GM21786 (cell line): ENCODE measurements at regions not wholly inside any gene's neighbourhood (a gene's known extent, or its start where the extent isn't known, plus 50 kb on each side); places are given as distances from the start of the nearest gene placed in this dataset.

Source experiments
- ATAC-seq: cut with Tn5 transposase; IDR thresholded peaks from one replicate; pipeline ENCODE4 v1.9.1; 2021; ENCODE audit not compliant: unreplicated experiment

DNA sequence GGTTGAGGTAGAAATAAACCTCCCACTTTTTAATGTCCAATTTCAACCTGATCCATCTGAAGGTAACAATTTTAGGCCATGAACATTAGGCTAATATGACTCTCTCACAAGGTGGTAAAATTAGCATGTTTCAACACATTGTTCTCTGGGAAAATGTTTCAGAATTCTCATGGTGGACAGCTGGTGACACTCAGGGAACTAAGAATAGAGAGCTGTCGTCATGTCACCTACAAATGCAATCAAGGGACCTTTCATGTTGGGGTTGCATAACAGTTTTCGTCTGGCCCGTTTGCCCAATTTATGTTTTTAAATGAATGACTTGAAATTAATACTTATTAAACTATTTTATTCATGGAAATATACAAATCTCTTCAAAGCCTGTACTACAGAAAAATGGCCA is 180.7 kb upstream of the PRICKLE1 start:
- no peak for ATAC-seq

DNA sequence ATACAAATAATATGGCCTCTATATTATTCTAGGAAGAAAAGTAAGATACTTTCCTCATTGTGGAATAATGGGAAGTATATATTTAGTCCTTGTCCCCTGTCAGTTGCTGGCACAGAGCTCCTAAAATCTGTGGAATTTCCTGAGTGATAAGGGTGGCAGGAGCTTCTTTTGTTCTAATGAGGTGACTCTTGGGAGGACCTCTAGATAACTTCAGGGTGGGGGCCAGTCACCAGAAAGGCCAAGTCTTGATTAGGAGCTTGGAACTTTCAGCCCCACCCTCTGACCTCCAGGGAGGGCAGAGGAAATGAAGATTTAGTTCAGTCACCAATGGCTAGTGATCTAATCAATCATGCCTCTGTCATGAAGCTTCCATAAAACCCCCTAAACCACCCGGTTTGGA is 179.9 kb upstream of the PRICKLE1 start:
- ATAC-seq: no peak

DNA sequence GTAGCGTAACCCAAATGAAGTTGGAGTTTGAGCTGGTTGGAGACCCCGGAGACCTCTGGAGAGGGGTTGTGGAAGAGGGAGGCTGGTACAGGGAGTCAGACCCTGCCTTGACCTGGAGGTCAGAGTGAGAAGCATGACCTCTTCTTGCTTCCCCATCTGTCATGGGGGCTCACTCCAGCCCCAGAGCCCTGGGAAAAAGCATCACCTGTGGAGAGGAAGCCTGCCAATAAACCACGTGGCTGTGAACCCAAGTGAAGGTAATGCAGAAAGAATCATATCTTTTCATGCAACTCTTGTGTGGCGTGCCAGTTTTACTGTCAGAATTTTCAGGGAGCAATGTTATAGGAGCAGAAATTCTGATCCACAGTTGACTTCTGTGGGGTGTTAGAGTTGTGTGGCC is 178.5 kb upstream of the PRICKLE1 start:
- ATAC-seq: no peak

DNA sequence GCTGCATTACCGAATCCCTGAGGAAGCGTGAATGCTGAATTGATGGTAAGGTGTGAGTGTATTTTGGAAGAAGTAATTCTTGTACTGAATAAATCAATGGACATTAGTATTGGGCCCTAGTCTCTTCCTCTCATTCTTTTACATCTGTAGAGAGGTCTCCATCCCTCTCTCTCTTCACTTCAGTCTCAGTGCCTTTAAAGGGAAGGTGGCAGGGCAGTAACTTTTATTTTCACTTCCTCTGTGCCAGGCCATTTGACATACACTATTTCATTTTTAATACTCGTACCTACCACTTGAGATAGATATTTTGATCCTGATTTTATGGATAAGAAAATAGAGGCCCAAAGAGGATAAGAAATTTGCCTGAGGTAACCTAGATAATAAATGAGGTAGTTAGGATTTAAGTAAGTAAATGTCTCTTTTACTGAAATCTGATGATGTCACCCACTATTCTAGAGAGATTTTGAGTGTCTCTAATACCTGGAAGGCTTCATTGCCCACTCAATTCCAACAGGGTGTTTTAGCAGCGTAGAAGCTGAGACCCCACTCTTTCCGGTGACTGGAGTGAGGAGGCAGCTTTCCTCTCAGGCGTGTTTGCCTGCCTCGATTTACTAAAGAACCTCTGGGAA is 177.9 kb upstream of the PRICKLE1 start:
- ATAC-seq: peak; percentile 30

DNA sequence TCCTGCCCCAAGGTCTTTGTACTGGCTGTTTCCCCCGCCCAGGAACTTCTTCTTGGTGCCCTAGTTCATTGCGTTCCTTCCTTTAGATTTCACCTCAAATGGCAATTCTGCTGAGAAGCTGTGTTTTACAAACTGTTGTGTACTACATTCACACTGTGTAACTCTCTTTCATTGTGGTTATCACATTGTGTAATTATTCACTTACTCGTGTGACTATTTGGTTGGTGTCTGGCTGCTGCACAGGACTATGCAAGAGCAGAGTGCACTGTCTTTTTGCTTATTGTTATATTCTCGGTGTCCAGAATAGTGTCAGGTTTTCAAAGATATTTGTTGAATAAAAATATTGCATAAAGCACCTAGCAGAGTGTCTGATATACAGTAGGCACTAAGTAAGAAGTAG is 177.2 kb upstream of the PRICKLE1 start:
- no peak for ATAC-seq

DNA sequence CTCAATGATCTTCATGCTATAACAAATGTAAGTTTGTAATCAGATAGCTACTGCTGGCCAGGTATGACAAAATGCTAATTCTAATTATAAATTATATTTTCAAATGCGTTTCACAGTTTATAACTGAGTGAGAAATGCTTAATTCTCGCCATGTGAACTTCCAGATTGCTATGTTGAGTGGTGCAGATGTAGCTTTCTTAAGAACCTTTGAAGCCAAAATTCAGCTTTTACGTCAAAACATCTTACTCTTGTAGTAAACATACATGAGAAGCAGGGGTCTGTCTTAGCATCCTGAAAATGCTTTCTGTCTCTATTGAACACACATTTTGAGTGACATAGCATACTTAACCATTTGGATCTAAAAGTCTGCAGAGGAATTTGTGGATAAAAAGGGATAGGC is 176.5 kb upstream of the PRICKLE1 start:
- ATAC-seq: no peak

DNA sequence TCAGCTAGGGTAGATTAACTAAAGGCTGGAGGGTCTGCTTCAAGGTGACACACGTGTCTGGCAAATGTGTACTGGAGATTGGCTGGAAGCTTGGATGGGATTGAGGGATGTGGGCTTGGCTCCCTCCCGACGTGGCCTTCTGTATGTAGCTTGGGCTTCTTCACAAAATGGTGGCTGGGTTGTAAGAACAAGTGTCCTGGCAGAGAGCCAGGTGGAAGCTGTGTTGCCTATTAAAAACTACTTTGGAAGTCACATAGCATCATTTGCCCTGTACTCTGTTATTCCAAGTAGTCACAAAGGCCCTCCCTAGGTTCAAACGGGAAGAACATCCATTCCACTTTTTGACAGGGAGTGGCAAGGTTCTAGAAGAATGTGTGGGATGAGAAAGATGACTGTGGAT is 174.1 kb upstream of the PRICKLE1 start:
- no peak for ATAC-seq

DNA sequence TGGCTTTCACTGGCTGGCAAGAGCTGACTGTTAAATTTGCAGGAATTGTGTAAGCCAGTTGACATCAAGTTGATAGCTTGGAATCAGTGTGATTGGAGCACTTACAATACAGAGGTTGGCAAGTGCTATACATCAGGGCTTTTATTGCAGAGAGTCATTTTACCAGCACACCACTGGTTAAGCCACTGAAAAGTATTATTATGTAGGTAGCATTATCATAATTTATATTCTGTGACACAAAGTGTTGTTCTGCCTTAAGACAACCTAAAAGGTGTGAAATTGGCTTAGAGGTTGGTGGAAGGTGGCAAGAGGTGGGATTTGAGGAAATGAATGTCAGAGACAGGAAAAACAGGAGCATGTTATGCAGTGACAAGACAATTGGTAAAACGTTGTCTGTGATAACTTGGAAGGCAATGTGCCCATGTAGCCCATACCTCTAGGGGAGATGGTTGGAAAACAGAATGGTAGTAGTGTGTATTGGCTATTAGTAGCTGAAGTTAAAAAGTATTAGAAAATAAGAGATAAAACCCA is 172.9 kb upstream of the PRICKLE1 start:
- ATAC-seq: no peak

DNA sequence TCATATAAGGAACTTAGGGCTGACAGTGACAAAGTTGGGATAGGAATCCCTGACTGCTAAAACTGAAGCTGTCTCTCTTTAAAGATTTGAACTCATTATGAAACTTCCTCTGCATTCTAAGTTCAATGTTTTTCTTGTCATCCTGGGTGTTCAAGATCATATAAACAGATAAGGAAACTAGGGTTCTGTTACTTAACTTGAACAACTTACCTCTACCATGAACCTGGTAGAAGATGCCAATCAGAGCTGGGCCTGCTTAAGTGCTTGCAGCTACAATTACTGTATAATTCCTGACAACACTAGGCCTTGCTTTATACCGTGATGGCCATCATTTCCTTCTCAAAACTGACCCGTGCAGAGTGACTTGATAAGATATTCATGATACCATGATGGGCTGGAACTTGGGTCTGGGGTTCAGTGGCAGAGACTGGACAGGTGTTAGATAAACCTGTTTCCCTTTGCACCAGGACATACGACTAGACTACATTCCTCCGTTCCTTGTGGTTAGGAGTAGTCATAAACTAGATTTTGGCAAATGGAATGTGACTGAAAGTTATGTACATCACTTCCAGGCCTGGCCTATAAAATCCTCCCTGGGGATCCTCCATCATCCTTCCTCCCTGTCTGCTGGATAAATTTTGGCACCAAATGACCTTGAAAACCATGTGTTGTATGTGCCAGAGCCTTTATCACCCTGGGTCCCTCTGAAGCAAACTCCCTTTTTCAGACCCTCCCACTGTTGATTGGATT is 172.2 kb upstream of the PRICKLE1 start:
- no peak for ATAC-seq

DNA sequence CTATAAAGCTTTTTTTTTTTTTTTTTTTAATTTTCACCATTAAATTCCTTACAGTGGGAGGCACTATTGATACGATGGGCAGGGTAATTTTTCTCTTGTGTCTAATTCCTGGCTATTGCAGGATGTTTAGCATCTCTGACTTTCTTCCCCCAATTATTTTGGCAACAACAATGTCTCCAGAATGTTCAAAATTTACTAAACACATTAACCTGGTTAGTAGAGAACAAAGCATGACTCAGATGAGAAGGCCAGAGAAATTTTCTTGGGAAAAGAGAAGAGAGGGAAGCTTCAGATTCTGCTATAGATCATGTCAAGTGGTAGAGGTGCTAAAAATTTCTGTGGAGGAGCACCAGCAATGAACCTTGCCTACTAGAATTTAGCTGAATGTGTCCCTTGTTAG is 171.5 kb upstream of the PRICKLE1 start:
- ATAC-seq: no peak

DNA sequence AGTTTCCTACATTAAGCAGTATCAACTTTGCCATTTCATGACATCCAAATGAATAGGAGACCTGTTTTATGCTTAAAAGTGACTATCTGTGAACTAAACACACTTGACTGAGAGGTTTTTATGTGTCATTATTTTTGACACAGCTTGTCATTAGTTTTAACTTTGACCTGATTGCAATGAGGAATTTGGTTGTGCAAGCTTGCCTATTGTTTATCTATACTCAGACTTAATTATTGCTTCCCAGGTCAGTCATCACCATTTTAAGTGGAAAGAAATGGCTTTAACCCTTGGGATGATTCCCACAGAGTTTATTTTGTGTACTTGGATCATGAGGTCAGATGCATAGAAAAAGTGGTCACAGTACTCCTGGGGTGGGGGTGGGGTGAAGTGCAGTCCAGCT is 171.0 kb upstream of the PRICKLE1 start:
- ATAC-seq: no peak

DNA sequence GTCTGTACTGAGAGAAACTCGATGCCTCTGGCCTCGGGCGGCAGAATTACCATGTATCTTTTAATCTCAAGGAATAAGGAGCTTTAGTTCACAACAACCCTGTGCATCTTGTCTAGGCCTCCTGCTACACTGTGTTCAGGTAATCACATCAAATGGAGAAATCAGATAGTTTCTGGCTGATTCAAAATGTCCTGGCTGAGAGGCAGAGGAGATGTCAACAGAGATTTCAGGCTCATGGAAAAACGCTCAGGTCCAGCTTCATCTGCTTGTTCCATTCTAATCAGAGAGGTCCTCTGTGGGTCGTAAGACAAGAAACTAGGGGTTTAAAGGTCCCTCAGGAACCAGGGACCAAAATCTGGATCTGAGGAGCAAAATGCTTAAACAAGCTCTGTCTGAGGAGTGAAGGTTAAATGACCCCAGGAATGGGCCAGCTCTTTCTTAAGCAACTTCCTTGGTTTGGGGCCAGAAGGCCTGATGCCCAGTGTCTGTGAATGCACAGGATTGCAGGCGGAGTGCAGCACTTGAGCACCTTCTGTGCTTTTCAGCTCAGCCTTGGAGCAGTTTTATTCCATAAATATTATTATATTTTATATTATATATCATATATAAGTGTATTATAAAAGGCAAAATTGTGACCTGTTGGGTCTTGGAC is 170.2 kb upstream of the PRICKLE1 start:
- no peak for ATAC-seq

DNA sequence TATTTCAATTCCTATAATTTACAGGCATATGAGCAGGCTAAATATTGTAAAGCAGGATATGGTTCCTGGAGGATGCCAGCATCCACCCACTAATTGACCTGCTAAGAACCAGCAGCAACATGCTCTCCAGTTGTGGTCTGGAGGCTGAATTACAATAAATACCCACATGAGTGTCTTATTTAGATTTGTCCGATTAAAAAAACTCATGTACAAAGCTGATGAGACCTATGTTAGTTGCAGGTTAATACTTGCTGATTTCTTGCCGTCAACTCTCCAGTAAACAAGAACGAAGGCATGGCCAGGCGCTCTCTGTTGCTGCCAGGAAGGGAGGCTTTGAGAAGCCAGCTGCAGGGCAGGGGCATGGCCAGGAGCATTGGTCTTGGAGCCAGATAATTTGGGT is 169.3 kb upstream of the PRICKLE1 start:
- no peak for ATAC-seq

DNA sequence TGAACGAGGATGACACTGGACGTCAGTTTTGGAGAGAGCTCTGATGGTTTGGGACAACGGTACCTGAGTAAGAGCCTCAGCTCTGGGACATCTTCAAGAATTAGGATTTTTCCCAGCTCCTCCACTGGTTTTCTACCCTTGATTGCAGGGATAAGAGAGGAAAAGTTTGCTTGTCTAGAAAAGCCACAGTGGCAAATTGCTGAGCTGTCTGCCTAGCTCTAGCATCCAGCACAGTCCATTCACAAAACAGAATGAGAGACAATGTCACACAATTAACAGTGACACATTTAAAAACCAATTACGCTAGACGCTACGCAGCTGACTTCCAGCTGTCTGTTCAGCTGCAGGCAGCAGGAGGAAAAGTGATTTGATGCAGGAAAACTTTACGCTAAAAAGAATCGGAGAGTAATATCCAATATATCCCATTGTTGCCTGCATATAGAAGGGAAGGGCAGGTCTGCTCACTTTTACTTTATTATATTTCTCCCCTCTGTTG is 168.1 kb upstream of the PRICKLE1 start:
- no peak for ATAC-seq

DNA sequence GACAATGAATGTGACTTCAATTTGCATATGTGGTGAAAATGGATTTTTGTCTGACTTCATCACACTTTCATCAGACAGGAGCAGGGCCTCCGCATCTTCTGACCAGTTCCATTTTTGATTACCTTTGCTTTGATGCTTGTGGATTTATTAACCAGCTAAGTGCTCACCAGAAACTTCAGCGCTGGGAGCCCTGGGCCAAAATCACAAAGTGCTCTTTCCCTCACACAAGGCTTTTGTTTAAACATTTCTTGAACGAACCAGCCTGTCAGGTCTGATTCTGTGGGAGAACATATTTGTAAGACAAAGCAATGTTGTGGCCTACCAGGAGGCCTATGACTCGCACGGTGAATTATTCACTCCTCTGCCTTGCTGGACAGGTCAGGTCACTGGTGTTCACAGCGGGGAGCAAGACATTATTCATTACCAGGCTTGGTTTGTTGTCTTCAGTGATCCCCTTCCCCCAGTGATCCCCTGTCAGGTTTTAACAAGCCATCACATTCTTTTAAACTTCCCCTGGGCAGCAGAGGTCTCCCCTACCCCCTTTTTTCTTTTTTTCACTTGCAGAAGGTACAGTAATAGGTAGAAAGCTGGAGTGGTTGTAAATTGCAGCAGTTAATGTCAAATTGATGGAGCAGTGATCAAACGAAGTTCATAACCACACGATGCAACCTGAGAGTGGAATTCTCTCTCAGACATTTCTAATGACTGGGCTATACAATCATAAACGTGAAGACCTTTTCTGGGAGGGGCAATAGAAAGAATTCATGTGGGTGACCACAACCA is 167.5 kb upstream of the PRICKLE1 start:
- ATAC-seq: no peak

DNA sequence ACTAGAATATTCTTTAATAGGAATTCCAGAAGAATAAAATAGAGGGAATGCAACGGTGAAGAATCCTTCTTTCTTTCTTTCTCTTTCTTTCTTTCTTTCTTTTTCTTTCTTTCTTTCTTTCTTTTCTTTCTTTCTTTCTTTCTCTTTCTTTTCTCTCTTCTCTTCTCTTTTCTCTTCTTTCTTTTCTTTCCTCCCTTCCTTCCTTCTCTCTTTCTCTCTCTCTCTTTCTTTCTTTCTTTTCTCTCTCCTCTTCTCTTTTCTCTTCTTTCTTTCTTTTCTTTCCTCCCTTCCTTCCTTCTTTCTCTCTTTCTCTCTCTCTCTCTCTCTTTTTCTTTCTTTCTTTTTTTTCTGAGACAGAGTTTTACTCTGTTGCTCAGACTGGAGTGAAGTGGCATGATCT is 160.8 kb upstream of the PRICKLE1 start:
- no peak for ATAC-seq

DNA sequence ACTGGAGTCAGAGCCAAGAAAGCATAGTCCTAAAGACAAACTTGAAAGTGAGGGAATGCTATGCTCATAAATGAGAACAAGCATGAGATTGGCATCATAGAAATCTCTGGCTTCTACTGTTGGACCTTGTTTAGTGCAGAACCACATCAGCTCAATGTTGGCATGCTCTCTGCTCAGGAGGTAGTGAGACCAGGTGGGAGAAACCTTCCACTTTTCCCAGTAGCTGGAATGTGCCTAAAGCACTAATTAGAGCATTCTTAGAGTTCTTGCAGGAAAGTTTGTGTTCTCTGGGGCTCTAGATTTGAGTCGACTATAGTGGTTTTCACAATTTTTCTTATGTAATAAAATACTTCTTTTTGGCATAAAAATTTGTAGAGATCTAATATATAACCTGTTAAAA is 159.7 kb upstream of the PRICKLE1 start:
- no peak for ATAC-seq

DNA sequence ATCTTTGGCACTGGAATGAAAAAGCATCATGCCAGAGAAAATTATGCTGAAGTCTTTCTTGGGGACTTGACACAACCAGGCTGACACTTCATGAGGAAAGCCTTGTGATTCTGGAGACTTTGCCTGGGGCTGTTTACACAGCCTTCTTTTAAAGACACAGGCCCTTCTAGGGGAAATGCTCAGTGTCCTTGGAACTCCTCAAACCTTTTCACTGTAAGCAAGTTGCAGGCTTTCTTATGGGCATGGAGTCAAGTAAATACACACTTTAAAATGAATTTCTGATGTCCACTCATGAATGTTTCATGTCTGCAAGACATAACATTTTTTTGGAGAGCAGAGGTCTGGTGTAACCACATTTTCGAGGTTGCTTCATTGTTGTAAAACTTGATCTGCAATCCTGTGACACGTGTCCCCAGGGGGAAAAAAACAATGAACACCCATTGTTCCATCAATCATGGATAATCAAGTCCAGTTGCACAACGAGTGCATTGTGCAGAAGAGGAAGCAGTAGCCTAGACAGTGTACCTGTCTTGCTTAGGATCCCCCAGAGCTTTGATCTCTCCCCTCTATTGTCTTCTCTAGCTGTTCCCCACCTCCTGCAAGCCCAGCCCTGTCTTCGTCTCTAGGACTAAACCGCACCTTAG is 155.1 kb upstream of the PRICKLE1 start:
- no peak for ATAC-seq

DNA sequence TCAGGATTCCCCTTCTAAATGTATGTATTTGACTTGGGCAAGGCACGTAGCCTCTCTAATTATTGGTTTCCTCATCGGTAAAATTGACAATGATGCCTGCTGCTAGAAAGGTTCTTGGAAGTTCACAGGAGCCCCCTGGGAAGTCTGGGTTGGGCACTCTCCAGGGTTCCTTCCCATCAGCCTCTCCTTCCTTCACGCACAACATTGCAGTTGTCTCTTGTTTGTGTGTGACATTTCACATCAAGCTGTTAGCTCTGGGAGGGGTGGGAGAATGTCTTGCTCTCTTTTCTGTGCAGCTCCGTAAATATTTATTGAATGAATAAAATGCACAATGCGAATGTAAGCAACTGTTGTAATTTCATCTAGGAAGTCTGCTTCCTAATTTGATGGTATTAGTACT is 153.2 kb upstream of the PRICKLE1 start:
- ATAC-seq: no peak

DNA sequence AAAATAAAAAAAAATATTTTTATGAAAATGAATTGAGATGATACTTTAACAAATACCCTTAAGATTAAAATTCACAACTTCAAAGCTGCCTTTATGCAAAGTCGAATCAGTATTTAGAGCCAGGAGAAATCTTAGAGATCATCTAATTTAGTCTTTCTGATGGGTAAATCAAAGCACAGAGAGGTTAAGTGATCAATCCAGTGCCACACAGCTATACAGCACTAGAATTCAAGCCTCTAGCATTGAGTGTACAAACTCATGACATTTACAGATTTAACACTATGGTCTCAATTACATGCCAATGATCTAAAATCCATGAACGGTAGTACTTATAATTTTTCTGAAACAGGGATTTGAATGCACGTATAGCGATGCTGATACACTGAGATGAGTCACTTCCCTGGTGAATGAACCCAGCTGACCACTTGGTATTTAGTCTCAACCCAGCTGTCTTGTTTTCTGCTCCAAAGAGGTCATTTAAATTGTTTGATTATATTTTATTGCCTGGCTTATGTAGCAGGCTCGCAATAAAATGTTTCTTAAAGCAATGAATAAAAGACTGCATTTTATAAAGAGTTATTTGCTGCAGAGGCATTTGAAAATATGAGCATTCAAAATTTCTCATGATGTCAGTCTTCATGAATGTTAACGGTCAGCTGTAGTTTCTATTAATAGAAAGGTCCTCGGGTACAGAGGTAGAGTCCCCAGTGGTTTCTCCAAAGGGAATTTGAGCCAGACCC is 152.4 kb upstream of the PRICKLE1 start:
- ATAC-seq: no peak
